GM12878 (cell line): ENCODE measurements at regions not wholly inside any gene's neighbourhood (a gene's known extent, or its start where the extent isn't known, plus 50 kb on each side); places are given as distances from the start of the nearest gene placed in this dataset.
"Not testable (repeated sequence)": the region's sequence is repeated elsewhere in the genome, so short reads cannot be mapped to it uniquely, and the experiment has no call there.

Experiments
- BRCA1 ChIP-seq: IDR thresholded peaks from 2 replicates; pipeline ENCODE4 v1.6.1; 2011; ENCODE audit warnings: low read depth, low read length, improper control_type of control experiment
- CBFB ChIP-seq: IDR thresholded peaks from 2 replicates; pipeline ENCODE4 v1.6.1; 2016; ENCODE audit warnings: antibody characterized with exemption, low read depth
- CBX3 ChIP-seq: fragments of 200-600 bp; sonication (generic); IDR thresholded peaks from 2 replicates; pipeline ENCODE4 v1.6.1; 2016; ENCODE audit warnings: low read depth, borderline replicate concordance
- CREM ChIP-seq: IDR thresholded peaks from 2 replicates; pipeline ENCODE4 v1.6.1; 2014; ENCODE audit warnings: antibody characterized with exemption, low read depth
- CTCF ChIP-seq, 3 experiments: IDR thresholded peaks in 2 of 3; conservative IDR thresholded peaks in 1 of 3; 2 replicates each; pipeline ENCODE4 v1.5.1; 2011; ENCODE audit warnings: low read depth in 3 of 3, low read length in 3 of 3, mild to moderate bottlenecking in 3 of 3, control low read depth in 2 of 3, moderate library complexity in 2 of 3, inconsistent platforms in 1 of 3, mixed read lengths in 1 of 3; ENCODE audit not compliant: control insufficient read depth in 2 of 3, insufficient read depth in 1 of 3; ENCODE audit errors: extremely low read depth in 1 of 3
- ETV6 ChIP-seq, 2 experiments: fragments of 450-650 bp in 1 of 2; IDR thresholded peaks in 1 of 2; conservative IDR thresholded peaks in 1 of 2; 2 replicates each; pipeline ENCODE4 v1.6.1; 2014; ENCODE audit warnings: antibody characterized with exemption in 1 of 2, borderline replicate concordance in 1 of 2, low read depth in 1 of 2, mild to moderate bottlenecking in 1 of 2, moderate library complexity in 1 of 2
- HDAC2 ChIP-seq: fragments of 200-600 bp; sonication (generic); IDR thresholded peaks from 2 replicates; pipeline ENCODE4 v1.6.1; 2017
- MXI1 ChIP-seq: fragments of 150-350 bp; IDR thresholded peaks from 2 replicates; pipeline ENCODE4 v1.6.1; 2011; ENCODE audit warnings: low read depth, mild to moderate bottlenecking, inconsistent platforms, low read length, improper control_type of control experiment
- RFX5 ChIP-seq: IDR thresholded peaks from 2 replicates; pipeline ENCODE4 v1.6.1; 2011; ENCODE audit warnings: low read depth, low read length, improper control_type of control experiment
- SMC3 ChIP-seq: IDR thresholded peaks from 2 replicates; pipeline ENCODE4 v1.6.1; 2011; ENCODE audit warnings: low read length, improper control_type of control experiment, borderline replicate concordance
- TF ChIP-seq, protein P1 (sequence below): IDR thresholded peaks from 2 replicates; pipeline ENCODE4 v1.6.1; 2011; ENCODE audit warnings: low read depth, mild to moderate bottlenecking, low read length, moderate library complexity, borderline replicate concordance; ENCODE audit errors: extremely low read depth

DNA sequence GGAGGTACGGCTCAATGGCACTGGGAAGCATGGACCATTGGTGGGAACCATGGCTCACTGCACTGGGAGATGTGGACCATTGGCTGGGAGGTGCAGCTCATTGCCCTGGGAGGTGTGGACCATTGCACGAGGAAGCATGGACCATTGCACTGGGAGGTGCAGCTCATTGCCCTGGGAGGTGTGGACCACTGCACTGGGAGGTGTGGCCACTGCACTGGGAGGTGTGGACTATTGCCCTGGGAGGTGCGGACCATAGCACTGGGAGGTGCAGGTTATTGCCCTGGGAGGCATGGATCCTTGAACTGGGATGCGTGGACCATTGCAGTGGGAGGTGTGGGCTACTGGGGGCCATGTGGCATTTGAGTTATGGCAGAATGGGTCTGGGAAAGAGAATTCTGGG is 195.4 kb upstream of the PLGLB1 start:
- TF ChIP-seq, protein P1, sequence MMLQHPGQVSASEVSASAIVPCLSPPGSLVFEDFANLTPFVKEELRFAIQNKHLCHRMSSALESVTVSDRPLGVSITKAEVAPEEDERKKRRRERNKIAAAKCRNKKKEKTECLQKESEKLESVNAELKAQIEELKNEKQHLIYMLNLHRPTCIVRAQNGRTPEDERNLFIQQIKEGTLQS, result not testable (repeated sequence)
- not testable (repeated sequence) for TF ChIP-seq RFX5; BRCA1; CTCF (IDR thresholded peaks at IDR 0.05 in 2 of 3, conservative IDR thresholded peaks at IDR 0.05 in 1 of 3; ENCODE audit: control insufficient read depth in 2 of 3, extremely low read depth in 1 of 3, insufficient read depth in 1 of 3, low read depth in 3 of 3, low read length in 3 of 3); CBX3; MXI1; ETV6 (conservative IDR thresholded peaks at IDR 0.05 in 1 of 2, IDR thresholded peaks at IDR 0.05 in 1 of 2; ENCODE audit: borderline replicate concordance in 1 of 2, low read depth in 1 of 2); SMC3; HDAC2; CREM; CBFB
